AG09309 (cell line): ENCODE measurements at regions not wholly inside any gene's neighbourhood (a gene's known extent, or its start where the extent isn't known, plus 50 kb on each side); places are given as distances from the start of the nearest gene placed in this dataset.

ENCODE experiments used
- DNase-seq: peaks from one replicate; pipeline ENCODE4 v3.0.0-alpha.2; 2010; ENCODE audit warnings: low read depth
- H3K4me3 ChIP-seq: 2 replicates; pipeline ENCODE4 v1.5.1; 2011; ENCODE audit warnings: mild to moderate bottlenecking, low read depth, low read length, moderate library complexity; ENCODE audit not compliant: control insufficient read depth
- TF ChIP-seq, protein P1 (sequence below): IDR thresholded peaks from 2 replicates; pipeline ENCODE4 v1.5.1; 2011; ENCODE audit warnings: mild to moderate bottlenecking, low read depth, low read length, inconsistent platforms; ENCODE audit not compliant: insufficient read depth, control insufficient read depth; ENCODE audit errors: missing control alignments

DNA sequence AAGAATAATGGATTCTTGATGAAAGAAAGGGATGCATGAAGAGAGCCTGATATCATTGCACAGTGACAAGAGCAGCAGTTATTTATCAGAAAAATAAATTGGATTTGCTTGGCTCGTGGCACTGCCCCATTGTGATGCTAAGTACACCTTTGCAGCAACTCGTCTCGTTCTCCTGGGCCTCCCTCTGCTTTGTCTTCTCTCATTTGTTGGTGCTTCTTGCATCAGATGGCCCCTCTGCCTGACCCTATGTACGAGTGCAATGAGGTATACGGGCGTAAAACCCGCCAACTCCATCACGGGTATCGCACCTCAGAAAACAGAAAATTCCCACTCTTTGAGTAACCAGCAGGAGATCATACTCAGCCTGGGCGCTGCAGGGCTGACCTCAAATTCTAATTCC lies 107.2 kb upstream of the C10orf90 start:
- H3K4me3 ChIP-seq = no peak overlapping the region
- DNase-seq = no peak
- TF ChIP-seq, protein P1, sequence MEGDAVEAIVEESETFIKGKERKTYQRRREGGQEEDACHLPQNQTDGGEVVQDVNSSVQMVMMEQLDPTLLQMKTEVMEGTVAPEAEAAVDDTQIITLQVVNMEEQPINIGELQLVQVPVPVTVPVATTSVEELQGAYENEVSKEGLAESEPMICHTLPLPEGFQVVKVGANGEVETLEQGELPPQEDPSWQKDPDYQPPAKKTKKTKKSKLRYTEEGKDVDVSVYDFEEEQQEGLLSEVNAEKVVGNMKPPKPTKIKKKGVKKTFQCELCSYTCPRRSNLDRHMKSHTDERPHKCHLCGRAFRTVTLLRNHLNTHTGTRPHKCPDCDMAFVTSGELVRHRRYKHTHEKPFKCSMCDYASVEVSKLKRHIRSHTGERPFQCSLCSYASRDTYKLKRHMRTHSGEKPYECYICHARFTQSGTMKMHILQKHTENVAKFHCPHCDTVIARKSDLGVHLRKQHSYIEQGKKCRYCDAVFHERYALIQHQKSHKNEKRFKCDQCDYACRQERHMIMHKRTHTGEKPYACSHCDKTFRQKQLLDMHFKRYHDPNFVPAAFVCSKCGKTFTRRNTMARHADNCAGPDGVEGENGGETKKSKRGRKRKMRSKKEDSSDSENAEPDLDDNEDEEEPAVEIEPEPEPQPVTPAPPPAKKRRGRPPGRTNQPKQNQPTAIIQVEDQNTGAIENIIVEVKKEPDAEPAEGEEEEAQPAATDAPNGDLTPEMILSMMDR = no peak

DNA sequence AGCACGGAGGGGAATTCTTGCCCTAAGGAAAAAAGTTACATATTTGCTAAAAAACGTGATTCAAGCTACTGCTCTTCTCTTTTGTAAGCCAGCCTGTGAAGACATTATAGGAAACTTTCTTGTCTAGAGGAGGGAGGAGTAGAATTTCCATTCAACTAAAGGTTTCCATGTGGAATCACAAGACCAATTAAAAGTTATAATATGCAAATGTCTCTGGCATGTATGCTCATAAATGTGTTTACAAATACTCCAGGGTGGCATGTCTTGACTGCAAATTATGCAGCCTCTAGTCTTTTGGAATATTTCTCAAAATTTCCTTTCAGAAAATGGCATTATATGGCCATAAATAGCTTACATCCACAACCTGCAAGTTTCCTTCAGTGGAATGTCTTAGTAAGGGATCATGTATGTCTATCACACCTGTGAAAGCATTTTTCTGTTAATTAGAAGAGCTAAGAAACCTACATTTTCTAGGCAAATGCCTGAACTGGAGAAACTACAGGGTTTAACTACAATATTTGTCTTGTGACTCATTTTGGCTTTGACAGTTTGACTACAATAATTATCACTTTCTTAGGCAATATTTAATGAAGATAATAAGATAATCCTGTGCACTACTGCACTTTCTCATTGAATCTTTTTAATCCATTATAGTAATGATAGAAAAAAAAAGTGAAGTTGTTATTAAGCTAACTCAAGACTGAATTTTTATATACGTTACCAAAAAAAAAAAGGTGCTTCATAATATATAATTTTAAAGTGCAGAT lies 111.1 kb upstream of the C10orf90 start:
- H3K4me3 ChIP-seq = no peak overlapping the region
- TF ChIP-seq, protein P1 = no peak
- DNase-seq = no peak

DNA sequence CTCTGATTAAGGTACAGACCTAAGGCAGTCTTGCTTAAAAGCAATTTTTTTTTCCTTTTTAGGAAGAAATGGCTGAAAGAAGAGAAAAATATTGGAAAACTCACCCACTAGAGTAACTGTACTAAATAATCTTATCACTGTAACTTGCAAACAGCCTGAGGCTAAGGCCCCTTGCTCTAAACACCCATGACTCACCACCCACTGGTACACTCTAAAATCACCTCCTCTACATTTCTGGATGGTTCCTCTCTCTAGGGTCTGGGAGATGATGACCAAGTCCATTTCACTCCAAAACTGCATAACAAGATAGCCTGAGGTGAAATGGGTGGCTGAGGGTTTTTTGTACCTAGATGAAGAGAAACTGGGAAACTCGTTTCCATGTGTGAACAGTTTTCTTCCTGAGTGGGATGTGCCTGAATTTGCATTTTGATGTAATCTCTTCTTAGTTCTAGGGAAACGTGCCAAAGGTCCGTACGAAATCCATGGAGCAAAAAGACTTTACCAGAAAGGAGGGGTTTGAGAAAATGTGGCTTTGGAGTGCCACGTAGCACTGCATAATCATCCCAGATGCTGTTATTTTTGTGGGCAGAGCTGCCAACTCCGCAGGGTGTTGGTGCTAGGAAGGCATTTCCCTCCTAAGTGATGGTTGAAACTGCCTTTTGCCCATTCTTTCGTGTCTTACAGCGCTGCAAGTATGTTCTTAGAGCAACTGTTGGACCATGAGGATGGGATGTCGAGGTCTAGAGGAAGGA lies 113.5 kb upstream of the C10orf90 start:
- DNase-seq = no peak
- H3K4me3 ChIP-seq = no peak overlapping the region
- TF ChIP-seq, protein P1 = no peak

DNA sequence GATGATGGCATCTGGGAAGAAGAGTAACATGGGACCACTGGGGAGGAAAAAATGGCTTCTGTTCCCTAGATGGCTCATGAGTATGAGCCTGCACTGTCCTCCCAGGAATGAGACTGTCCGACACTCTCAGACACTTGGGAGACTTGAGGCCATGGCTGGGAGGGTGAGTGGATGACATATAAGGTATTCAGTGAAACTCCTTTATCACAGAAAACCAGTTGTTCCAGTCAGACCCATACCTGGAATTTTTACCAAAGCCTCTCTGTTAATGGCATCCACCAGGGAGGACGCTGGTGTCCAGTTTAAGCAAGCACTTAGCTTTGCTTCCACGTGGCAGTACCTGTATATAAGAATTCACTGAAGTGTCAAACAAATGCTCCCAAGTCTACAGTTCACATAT lies 116.7 kb upstream of the C10orf90 start:
- H3K4me3 ChIP-seq = no peak overlapping the region
- no peak for DNase-seq
- TF ChIP-seq, protein P1 = no peak

DNA sequence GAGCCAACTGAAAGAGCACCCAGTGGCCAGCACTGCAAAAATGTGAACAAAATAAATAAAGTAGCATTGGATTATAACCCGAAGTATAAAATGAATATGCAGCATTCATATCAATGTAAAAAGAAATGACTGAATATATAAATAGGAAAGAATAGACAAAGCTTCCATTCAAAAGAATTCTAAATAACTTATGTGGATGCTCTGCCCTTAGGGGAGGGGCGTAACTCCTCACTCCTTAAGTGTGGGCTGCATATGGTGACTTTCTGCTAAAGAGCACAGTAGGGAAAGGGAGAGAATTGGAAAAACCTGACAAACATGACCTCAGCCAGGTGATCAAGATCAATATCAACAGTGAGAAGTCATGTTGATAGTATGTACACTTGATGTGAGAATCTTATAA lies 109.9 kb upstream of the DOCK1 start:
- DNase-seq = no peak
- TF ChIP-seq, protein P1 = no peak
- no peak overlapping the region for H3K4me3 ChIP-seq

DNA sequence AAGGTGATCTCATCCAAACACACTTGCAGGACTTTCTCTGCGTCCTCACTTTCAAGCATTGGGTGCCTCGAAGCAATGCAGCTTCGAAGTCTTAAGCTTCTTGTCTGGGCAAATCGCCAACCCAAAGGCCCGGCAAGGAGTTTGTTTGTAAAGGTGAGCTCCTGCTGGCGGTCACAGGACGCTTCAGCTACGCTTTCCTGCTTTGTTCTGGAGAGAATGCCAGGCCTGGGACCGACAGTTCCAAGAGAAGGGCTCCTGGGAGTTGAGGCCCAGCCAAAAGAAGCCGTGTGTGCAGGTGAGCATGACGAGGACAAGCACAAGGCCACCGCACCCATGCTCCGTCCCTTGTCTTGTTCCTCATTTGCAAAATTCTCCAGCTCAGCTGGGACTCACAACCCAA lies 106.6 kb upstream of the DOCK1 start:
- H3K4me3 ChIP-seq = no peak overlapping the region
- no peak for DNase-seq
- TF ChIP-seq, protein P1 = no peak
